ELR (cell line): ENCODE measurements at regions not wholly inside any gene's neighbourhood (a gene's known extent, or its start where the extent isn't known, plus 50 kb on each side); places are given as distances from the start of the nearest gene placed in this dataset.

ENCODE experiments used
- DNase-seq: peaks from one replicate; pipeline ENCODE4 v3.0.0-alpha.2; 2015; ENCODE audit warnings: low read depth

- DNase-seq = no peak
These were observed 876.0 kb downstream of the METTL15 start for GRCh38 chr11:28984231-28984630.

GRCh38 chr11:28983780-28984179, 875.6 kb downstream of the METTL15 start:
- DNase-seq = no peak

GRCh38 chr11:28981381-28981780, 873.2 kb downstream of the METTL15 start:
- peak; percentile 25 for DNase-seq

GRCh38 chr11:28976801-28977145, 868.6 kb downstream of the METTL15 start:
- DNase-seq = no peak

GRCh38 chr11:28976012-28976800, 868.0 kb downstream of the METTL15 start:
- DNase-seq = no peak

- DNase-seq = no peak
These were observed 861.6 kb downstream of the METTL15 start for GRCh38 chr11:28969832-28970231.

GRCh38 chr11:28966951-28967350, 858.8 kb downstream of the METTL15 start:
- peak; percentile 37 for DNase-seq

GRCh38 chr11:28965819-28966218, 857.6 kb downstream of the METTL15 start:
- DNase-seq = no peak

- DNase-seq = peak; percentile 11
These were observed 856.6 kb downstream of the METTL15 start for GRCh38 chr11:28964811-28965210.

GRCh38 chr11:28963187-28963586, 855.0 kb downstream of the METTL15 start:
- peak; percentile 77 for DNase-seq

- peak; percentile 5 for DNase-seq
These were observed 854.3 kb downstream of the METTL15 start for GRCh38 chr11:28962502-28962901.

GRCh38 chr11:28961726-28962125, 853.5 kb downstream of the METTL15 start:
- no peak for DNase-seq

GRCh38 chr11:28956446-28956845, 848.3 kb downstream of the METTL15 start:
- DNase-seq = no peak

- no peak for DNase-seq
These were observed 843.0 kb downstream of the METTL15 start for GRCh38 chr11:28951191-28951590.

- no peak for DNase-seq
These were observed 831.2 kb downstream of the METTL15 start for GRCh38 chr11:28939381-28939780.

GRCh38 chr11:28938091-28938490, 829.9 kb downstream of the METTL15 start:
- no peak for DNase-seq

GRCh38 chr11:28932940-28933339, 824.8 kb downstream of the METTL15 start:
- no peak for DNase-seq

GRCh38 chr11:28924004-28924403, 815.8 kb downstream of the METTL15 start:
- no peak for DNase-seq

- no peak for DNase-seq
These were observed 814.3 kb downstream of the METTL15 start for GRCh38 chr11:28922386-28922981.

GRCh38 chr11:28919194-28919593, 811.0 kb downstream of the METTL15 start:
- DNase-seq = no peak

GRCh38 chr11:28913883-28914282, 805.7 kb downstream of the METTL15 start:
- DNase-seq = no peak

- no peak for DNase-seq
These were observed 803.6 kb downstream of the METTL15 start for GRCh38 chr11:28911829-28912228.

- DNase-seq = no peak
These were observed 802.7 kb downstream of the METTL15 start for GRCh38 chr11:28910926-28911325.

GRCh38 chr11:28903716-28904115, 795.5 kb downstream of the METTL15 start:
- DNase-seq = no peak
